ENCODE measurements at regions not wholly inside any gene's neighbourhood (a gene's known extent, or its start where the extent isn't known, plus 50 kb on each side); places are given as distances from the start of the nearest gene placed in this dataset.

GRCh38 chr11:110833033-110833484 is 120.8 kb upstream of the ARHGAP20 start:
- H3K4me3 ChIP-seq (ENCODE audit: low read depth, low read length), result no peak overlapping the region
- H3K9me3 ChIP-seq (ENCODE audit: control insufficient read depth, insufficient read depth, low read depth, low read length), result no peaks in the 10 kb centered on the region
- H3K27ac ChIP-seq (ENCODE audit: extremely low read depth, low read depth, low read length), result no peak overlapping the region
- no peaks in the 10 kb centered on the region for H3K4me1 ChIP-seq (ENCODE audit: control insufficient read depth, insufficient read depth, low read length)
- TF ChIP-seq ZNF514 (tag by site-specific recombination; IDR thresholded peaks at IDR 0.05), result no peak
- no peak for TF ChIP-seq ZNF837 (tag by site-specific recombination; IDR thresholded peaks at IDR 0.05)
- no peak for TF ChIP-seq ZNF777 (tag by site-specific recombination; IDR thresholded peaks at IDR 0.05; ENCODE audit: borderline replicate concordance)
- no peak for TF ChIP-seq HOXA7 (CRISPR knock-in tag; IDR thresholded peaks at IDR 0.05; ENCODE audit: borderline replicate concordance)
- no peak for TF ChIP-seq ZNF148 (tag by site-specific recombination; IDR thresholded peaks at IDR 0.05; ENCODE audit: borderline replicate concordance)
- TF ChIP-seq ZBTB1 (tag by site-specific recombination; IDR thresholded peaks at IDR 0.05), result no peak
- no peak for TF ChIP-seq PBX3 (CRISPR knock-in tag; IDR thresholded peaks at IDR 0.05)
- TF ChIP-seq HOXD13 (CRISPR knock-in tag; IDR thresholded peaks at IDR 0.05; ENCODE audit: borderline replicate concordance), result no peak
- ChIA-PET POLR2A (no interaction called here), CTCF (no interaction called here)
- no peaks in the 10 kb centered on the region for H3K36me3 ChIP-seq (ENCODE audit: control insufficient read depth in 2 of 2, insufficient read depth in 1 of 2, low read length in 2 of 2)

GRCh38 chr11:110832539-110832938 is 120.3 kb upstream of the ARHGAP20 start:
- no peaks in the 10 kb centered on the region for H3K36me3 ChIP-seq (ENCODE audit: control insufficient read depth in 2 of 2, insufficient read depth in 1 of 2, low read length in 2 of 2)
- POLR2A ChIA-PET, result no interaction called here
- no peak overlapping the region for H3K27ac ChIP-seq (ENCODE audit: extremely low read depth, low read depth, low read length)
- H3K9me3 ChIP-seq (ENCODE audit: control insufficient read depth, insufficient read depth, low read depth, low read length), result no peaks in the 10 kb centered on the region
- TF ChIP-seq ZNF585B (tag by site-specific recombination; IDR thresholded peaks at IDR 0.05) (no peak), ZNF704 (tag by site-specific recombination; IDR thresholded peaks at IDR 0.05) (no peak), ZNF596 (tag by site-specific recombination; IDR thresholded peaks at IDR 0.05) (no peak), ZNF416 (tag by site-specific recombination; IDR thresholded peaks at IDR 0.05) (no peak), YY1 (tag by site-specific recombination; IDR thresholded peaks at IDR 0.05) (no peak), ZBTB20 (tag by site-specific recombination; IDR thresholded peaks at IDR 0.05) (no peak), ZNF830 (tag by site-specific recombination; IDR thresholded peaks at IDR 0.05; ENCODE audit: low read depth) (no peak), RBAK (tag by site-specific recombination; IDR thresholded peaks at IDR 0.05) (no peak), KLF10 (tag by site-specific recombination; IDR thresholded peaks at IDR 0.05) (no peak), ZNF580 (tag by site-specific recombination; IDR thresholded peaks at IDR 0.05) (no peak), ZNF274 (IDR thresholded peaks at IDR 0.05; ENCODE audit: low read length) (no peak), ZNF274 (tag by site-specific recombination; IDR thresholded peaks at IDR 0.05; ENCODE audit: borderline replicate concordance) (no peak), ZNF501 (tag by site-specific recombination; IDR thresholded peaks at IDR 0.05) (no peak), ZNF366 (tag by site-specific recombination; conservative IDR thresholded peaks at IDR 0.05) (no peak), TSHZ1 (tag by site-specific recombination; IDR thresholded peaks at IDR 0.05; ENCODE audit: borderline replicate concordance) (no peak), ZNF19 (tag by site-specific recombination; IDR thresholded peaks at IDR 0.05; ENCODE audit: low read depth) (no peak)
- no peaks in the 10 kb centered on the region for H3K4me1 ChIP-seq (ENCODE audit: control insufficient read depth, insufficient read depth, low read length)
- no peak overlapping the region for H3K4me3 ChIP-seq (ENCODE audit: low read depth, low read length)
- CTCF ChIA-PET, result no interaction called here
